ENCODE measurements at regions not wholly inside any gene's neighbourhood (a gene's known extent, or its start where the extent isn't known, plus 50 kb on each side); places are given as distances from the start of the nearest gene placed in this dataset.

GRCh38 chr6:164859816-164860215, 449.6 kb downstream of the C6orf118 start:
- TF ChIP-seq FOXP2 (optimal IDR thresholded peaks at IDR 0.05; ENCODE audit: borderline replicate concordance, extremely low read depth, extremely low read length, insufficient read depth) (no peak), TAF1 (IDR thresholded peaks at IDR 0.05; ENCODE audit: borderline replicate concordance, insufficient read depth, low read length) (no peak), SIN3A (IDR thresholded peaks at IDR 0.05; ENCODE audit: borderline replicate concordance, insufficient read depth, low read length) (no peak), POLR2AphosphoS5 (IDR thresholded peaks at IDR 0.05; ENCODE audit: low read depth, low read length) (no peak)
- TF ChIP-seq, protein P1, sequence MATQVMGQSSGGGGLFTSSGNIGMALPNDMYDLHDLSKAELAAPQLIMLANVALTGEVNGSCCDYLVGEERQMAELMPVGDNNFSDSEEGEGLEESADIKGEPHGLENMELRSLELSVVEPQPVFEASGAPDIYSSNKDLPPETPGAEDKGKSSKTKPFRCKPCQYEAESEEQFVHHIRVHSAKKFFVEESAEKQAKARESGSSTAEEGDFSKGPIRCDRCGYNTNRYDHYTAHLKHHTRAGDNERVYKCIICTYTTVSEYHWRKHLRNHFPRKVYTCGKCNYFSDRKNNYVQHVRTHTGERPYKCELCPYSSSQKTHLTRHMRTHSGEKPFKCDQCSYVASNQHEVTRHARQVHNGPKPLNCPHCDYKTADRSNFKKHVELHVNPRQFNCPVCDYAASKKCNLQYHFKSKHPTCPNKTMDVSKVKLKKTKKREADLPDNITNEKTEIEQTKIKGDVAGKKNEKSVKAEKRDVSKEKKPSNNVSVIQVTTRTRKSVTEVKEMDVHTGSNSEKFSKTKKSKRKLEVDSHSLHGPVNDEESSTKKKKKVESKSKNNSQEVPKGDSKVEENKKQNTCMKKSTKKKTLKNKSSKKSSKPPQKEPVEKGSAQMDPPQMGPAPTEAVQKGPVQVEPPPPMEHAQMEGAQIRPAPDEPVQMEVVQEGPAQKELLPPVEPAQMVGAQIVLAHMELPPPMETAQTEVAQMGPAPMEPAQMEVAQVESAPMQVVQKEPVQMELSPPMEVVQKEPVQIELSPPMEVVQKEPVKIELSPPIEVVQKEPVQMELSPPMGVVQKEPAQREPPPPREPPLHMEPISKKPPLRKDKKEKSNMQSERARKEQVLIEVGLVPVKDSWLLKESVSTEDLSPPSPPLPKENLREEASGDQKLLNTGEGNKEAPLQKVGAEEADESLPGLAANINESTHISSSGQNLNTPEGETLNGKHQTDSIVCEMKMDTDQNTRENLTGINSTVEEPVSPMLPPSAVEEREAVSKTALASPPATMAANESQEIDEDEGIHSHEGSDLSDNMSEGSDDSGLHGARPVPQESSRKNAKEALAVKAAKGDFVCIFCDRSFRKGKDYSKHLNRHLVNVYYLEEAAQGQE (IDR thresholded peaks at IDR 0.05; ENCODE audit: insufficient read depth in 1 of 2, low read depth in 2 of 2, low read length in 2 of 2), result no peak

DNA sequence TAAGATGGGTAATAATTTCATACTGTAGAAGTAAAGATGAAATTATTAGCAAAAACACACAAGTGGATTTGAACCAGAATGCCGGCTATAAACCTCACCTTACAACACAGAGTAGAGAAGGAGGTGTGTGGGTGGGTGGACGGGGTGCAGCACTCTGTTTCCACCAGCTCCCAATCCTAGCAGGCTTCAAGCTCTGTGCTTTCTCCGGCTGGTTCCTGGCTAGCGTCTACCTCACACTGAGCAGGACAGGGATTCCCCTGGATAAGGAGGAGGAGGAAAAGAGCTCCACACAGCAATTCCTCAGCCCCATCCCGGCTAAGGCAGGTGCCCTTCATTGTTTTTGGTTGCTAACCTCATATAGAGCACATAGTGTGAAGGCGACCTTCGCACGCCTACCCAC, 453.3 kb downstream of the C6orf118 start:
- TF ChIP-seq, protein P1 (IDR thresholded peaks at IDR 0.05; ENCODE audit: insufficient read depth in 1 of 2, low read depth in 2 of 2, low read length in 2 of 2), result no peak
- TF ChIP-seq FOXP2 (optimal IDR thresholded peaks at IDR 0.05; ENCODE audit: borderline replicate concordance, extremely low read depth, extremely low read length, insufficient read depth) (no peak), TAF1 (IDR thresholded peaks at IDR 0.05; ENCODE audit: borderline replicate concordance, insufficient read depth, low read length) (no peak), POLR2AphosphoS5 (IDR thresholded peaks at IDR 0.05; ENCODE audit: low read depth, low read length) (no peak), SIN3A (IDR thresholded peaks at IDR 0.05; ENCODE audit: borderline replicate concordance, insufficient read depth, low read length) (no peak)

- TF ChIP-seq TAF1 (IDR thresholded peaks at IDR 0.05; ENCODE audit: borderline replicate concordance, insufficient read depth, low read length) (no peak), POLR2AphosphoS5 (IDR thresholded peaks at IDR 0.05; ENCODE audit: low read depth, low read length) (no peak), SIN3A (IDR thresholded peaks at IDR 0.05; ENCODE audit: borderline replicate concordance, insufficient read depth, low read length) (no peak), FOXP2 (optimal IDR thresholded peaks at IDR 0.05; ENCODE audit: borderline replicate concordance, extremely low read depth, extremely low read length, insufficient read depth) (no peak)
- TF ChIP-seq, protein P1 (IDR thresholded peaks at IDR 0.05; ENCODE audit: insufficient read depth in 1 of 2, low read depth in 2 of 2, low read length in 2 of 2), result no peak
Measured at GRCh38 chr6:164855281-164855680, 454.1 kb downstream of the C6orf118 start.

GRCh38 chr6:164854526-164854925, 454.9 kb downstream of the C6orf118 start:
- TF ChIP-seq POLR2AphosphoS5 (IDR thresholded peaks at IDR 0.05; ENCODE audit: low read depth, low read length) (no peak), TAF1 (IDR thresholded peaks at IDR 0.05; ENCODE audit: borderline replicate concordance, insufficient read depth, low read length) (no peak), FOXP2 (optimal IDR thresholded peaks at IDR 0.05; ENCODE audit: borderline replicate concordance, extremely low read depth, extremely low read length, insufficient read depth) (no peak), SIN3A (IDR thresholded peaks at IDR 0.05; ENCODE audit: borderline replicate concordance, insufficient read depth, low read length) (no peak)
- TF ChIP-seq, protein P1 (IDR thresholded peaks at IDR 0.05; ENCODE audit: insufficient read depth in 1 of 2, low read depth in 2 of 2, low read length in 2 of 2), result no peak

DNA sequence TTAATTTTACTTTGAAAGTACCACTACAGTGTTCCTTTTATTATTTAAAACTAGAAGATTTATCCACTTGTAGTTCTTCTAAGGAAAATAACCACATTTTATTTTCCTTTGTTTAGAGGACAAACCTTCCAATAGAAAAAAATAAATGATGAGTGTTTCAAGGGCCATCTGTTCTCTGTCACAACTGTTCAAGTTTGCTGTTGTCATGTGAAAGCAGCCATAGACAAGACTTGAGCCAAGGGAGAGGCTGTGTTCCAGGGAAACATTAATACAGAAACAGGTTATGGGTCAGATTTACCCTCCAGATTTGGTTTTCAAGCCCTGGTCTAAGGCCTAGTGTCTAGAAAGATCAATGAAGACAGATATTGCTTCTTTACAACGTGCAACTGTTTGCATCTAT, 463.6 kb downstream of the C6orf118 start:
- TF ChIP-seq POLR2AphosphoS5 (IDR thresholded peaks at IDR 0.05; ENCODE audit: low read depth, low read length) (no peak), FOXP2 (optimal IDR thresholded peaks at IDR 0.05; ENCODE audit: borderline replicate concordance, extremely low read depth, extremely low read length, insufficient read depth) (no peak), SIN3A (IDR thresholded peaks at IDR 0.05; ENCODE audit: borderline replicate concordance, insufficient read depth, low read length) (no peak), TAF1 (IDR thresholded peaks at IDR 0.05; ENCODE audit: borderline replicate concordance, insufficient read depth, low read length) (no peak)
- TF ChIP-seq, protein P1 (IDR thresholded peaks at IDR 0.05; ENCODE audit: insufficient read depth in 1 of 2, low read depth in 2 of 2, low read length in 2 of 2), result no peak
